ENCODE measurements at regions not wholly inside any gene's neighbourhood (a gene's known extent, or its start where the extent isn't known, plus 50 kb on each side); places are given as distances from the start of the nearest gene placed in this dataset.

DNA sequence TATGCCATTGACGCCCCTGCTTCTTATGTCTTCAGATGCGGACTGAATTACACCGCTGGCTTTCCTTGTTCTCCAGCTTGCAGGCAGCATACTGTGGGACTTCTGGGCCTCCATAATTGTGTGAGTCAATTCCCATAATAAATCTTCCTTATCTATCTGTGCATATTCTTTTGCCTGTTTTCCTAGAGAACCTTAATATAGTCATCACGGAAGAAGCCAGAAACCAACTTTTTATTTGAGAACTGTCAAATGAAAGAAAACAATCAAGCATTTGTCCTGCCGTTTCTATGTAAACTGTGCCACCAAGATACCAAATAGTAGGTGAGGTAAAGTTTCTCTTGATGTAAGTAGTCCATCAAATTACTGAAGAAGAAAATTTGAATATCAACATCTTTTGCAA, 51.8 kb upstream of the B3GALNT1 start:
- no peak for DNase-seq (ENCODE audit: low spot score)

DNA sequence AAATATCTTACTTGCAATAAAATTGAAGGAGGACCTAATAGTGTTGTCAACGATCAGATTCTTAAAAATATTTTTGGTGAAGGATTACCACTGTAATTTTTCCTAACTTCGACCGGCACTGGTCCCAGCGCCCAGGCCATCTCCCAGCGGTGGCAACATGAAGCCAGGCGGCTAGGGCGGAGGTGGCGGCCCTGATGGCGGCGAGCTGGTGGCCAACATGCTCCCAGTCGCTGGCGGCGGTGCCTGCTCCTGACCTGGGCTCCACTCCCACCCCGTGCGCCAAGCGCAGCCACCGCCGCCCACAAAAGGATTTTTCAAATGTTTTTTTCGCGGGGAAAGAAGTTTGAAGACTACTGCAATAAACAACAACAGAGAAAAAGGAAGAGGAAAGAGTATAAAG, 56.5 kb upstream of the B3GALNT1 start:
- DNase-seq (ENCODE audit: low spot score), result no peak

DNA sequence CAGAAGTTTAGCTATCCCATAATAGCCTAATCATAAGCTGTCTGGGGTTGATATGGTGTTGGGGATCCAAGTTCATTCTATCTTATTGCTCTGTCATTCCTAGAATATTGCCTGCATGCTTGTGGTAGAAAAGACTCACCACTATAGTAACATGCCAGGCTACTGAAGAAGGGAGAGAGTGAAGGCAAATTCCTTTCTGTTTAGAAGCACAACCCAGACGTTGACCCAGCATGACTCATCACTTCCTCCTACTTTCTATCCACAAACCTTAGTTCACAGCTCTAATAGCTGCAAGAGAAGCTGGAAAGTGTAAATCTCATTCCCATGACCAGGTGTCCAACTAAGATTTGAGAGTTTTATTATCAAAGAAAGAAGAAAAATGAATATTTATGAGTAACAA, 57.8 kb upstream of the NMD3 start:
- DNase-seq (ENCODE audit: low spot score), result peak; percentile 35

DNA sequence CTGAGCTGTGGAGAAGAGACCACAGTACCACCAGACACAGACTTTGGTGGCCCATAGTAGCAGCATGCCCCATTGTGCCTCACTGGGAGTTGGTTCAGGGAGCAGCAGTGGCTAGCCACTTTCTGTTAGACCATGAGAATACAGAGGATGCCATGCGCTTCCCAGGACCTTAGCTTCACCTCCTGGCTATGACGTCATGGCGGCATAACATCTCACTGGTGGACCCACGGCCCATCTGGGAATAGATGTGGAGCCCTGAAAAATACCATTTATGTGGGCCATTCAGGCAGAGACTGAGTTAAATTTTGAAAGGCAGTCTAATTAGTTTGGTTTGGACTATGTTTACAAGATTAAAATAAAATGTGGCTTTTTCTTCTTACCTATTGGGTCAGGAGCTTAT, 55.1 kb upstream of the NMD3 start:
- no peak for DNase-seq (ENCODE audit: low spot score)

DNA sequence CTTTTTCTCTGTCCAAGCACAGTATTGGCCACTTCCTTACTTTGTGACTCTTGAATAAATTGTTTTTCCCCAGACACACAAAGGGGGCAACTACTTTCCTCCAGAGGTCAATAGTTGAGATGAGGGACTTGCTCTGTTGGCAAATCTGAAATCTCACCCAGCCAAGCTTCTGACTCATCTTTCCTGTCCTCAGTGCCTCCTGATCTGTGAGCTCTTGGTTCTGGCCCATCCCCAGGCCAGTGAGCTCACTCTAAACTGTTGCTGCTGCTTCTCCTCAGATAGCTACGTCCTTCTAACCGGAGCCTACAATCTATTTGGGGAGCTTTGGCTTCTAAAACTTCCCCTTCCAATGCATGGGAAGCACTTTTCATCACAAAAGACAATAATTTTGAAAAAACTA, 50.0 kb upstream of the NMD3 start:
- DNase-seq (ENCODE audit: low spot score), result peak; percentile 88

Measured in AG20443 (cell line).